IMR-90 (cell line): ENCODE measurements at regions not wholly inside any gene's neighbourhood (a gene's known extent, or its start where the extent isn't known, plus 50 kb on each side); places are given as distances from the start of the nearest gene placed in this dataset.

Experiments
- ATAC-seq: fragments of 200-7000 bp; cut with Tn5 transposase; 2 replicates; pipeline ENCODE4 v1.9.1; 2020; ENCODE audit warnings: low read depth, mild to moderate bottlenecking, moderate library complexity
- BruUV-seq: library from RNA; stranded (reverse); fragments of 400-500 nt; replicated peaks from 2 replicates; lab custom pipeline; 2021; lab: Mats Ljungman, UMichigan
- CTCF ChIA-PET: fragments of 300-600 bp; formaldehyde crosslinking; extraction: SDS; loops from one replicate; lab custom pipeline; 2021; ENCODE audit warnings: antibody characterized with exemption; lab: Yijun Ruan, JAX
- POLR2A ChIA-PET: fragments of 300-600 bp; sonication (Branson Sonifier 250); formaldehyde crosslinking; loops from one replicate; lab custom pipeline; 2022; ENCODE audit warnings: antibody characterized with exemption; ENCODE audit not compliant: unreplicated experiment; lab: Charles Lee
- DNase-seq: peaks from one replicate; pipeline ENCODE4 v3.0.0; 2013
- H2AFZ ChIP-seq: replicated peaks from 2 replicates; pipeline ENCODE3; 2013; ENCODE audit warnings: low read length, mild to moderate bottlenecking; ENCODE audit not compliant: poor library complexity
- H2AK5ac ChIP-seq: 2 replicates; pipeline ENCODE4 v1.6.1; 2013; ENCODE audit warnings: low read depth, low read length, inconsistent platforms
- H2AK9ac ChIP-seq: replicated peaks from 2 replicates; pipeline ENCODE3; 2013; ENCODE audit warnings: mild to moderate bottlenecking, low read depth, low read length, moderate library complexity; ENCODE audit not compliant: poor library complexity
- H2BK120ac ChIP-seq: 2 replicates; pipeline ENCODE4 v1.6.1; 2013; ENCODE audit warnings: low read depth, low read length, inconsistent platforms
- H2BK15ac ChIP-seq: 3 replicates; pipeline ENCODE4 v1.6.1; 2013; ENCODE audit warnings: low read depth, low read length, inconsistent platforms
- H2BK20ac ChIP-seq: 2 replicates; pipeline ENCODE4 v1.6.1; 2013; ENCODE audit warnings: low read depth, mild to moderate bottlenecking, inconsistent platforms, low read length, moderate library complexity
- H2BK5ac ChIP-seq: 2 replicates; pipeline ENCODE4 v1.6.1; 2013; ENCODE audit warnings: mild to moderate bottlenecking, low read depth, low read length, inconsistent platforms; ENCODE audit not compliant: poor library complexity, severe bottlenecking
- H3K14ac ChIP-seq: replicated peaks from 2 replicates; pipeline ENCODE4 v1.6.1; 2013; ENCODE audit warnings: low read depth, low read length, inconsistent platforms
- H3K18ac ChIP-seq: 2 replicates; pipeline ENCODE4 v1.6.1; 2013; ENCODE audit warnings: low read depth, low read length, control low read depth
- H3K23ac ChIP-seq: 2 replicates; pipeline ENCODE4 v1.6.1; 2013; ENCODE audit warnings: low read depth, low read length, inconsistent platforms
- H3K27ac ChIP-seq: 2 replicates; pipeline ENCODE4 v1.5.1; 2013; ENCODE audit warnings: mild to moderate bottlenecking, control low read depth, low read length; ENCODE audit not compliant: insufficient read depth
- H3K27me3 ChIP-seq: 2 replicates; pipeline ENCODE4 v1.6.1; 2013; ENCODE audit warnings: low read length; ENCODE audit not compliant: control insufficient read depth, insufficient read depth
- H3K36me3 ChIP-seq: 2 replicates; pipeline ENCODE4 v1.6.1; 2013; ENCODE audit warnings: low read length, mixed read lengths; ENCODE audit not compliant: control insufficient read depth, insufficient read depth
- H3K4ac ChIP-seq: 2 replicates; pipeline ENCODE4 v1.6.1; 2013; ENCODE audit warnings: low read depth, low read length, inconsistent platforms
- H3K4me1 ChIP-seq: 2 replicates; pipeline ENCODE4 v1.6.1; 2013; ENCODE audit warnings: low read length, mixed read lengths; ENCODE audit not compliant: control insufficient read depth, insufficient read depth
- H3K4me2 ChIP-seq: 2 replicates; pipeline ENCODE4 v1.6.1; 2013; ENCODE audit warnings: low read depth, mild to moderate bottlenecking, control low read depth, low read length, moderate library complexity
- H3K4me3 ChIP-seq: 2 replicates; pipeline ENCODE4 v1.5.1; 2013; ENCODE audit warnings: low read depth, mild to moderate bottlenecking, control low read depth, low read length, moderate library complexity; ENCODE audit not compliant: insufficient read depth
- H3K56ac ChIP-seq: 2 replicates; pipeline ENCODE4 v1.6.1; 2013; ENCODE audit warnings: low read length, inconsistent platforms; ENCODE audit not compliant: insufficient read depth; ENCODE audit errors: extremely low read depth
- H3K79me1 ChIP-seq, 2 experiments: 2 replicates each; pipeline ENCODE4 v1.6.1; 2013; ENCODE audit warnings: low read length in 2 of 2, inconsistent platforms in 1 of 2, low read depth in 1 of 2
- H3K9ac ChIP-seq: 2 replicates; pipeline ENCODE4 v1.6.1; 2013; ENCODE audit warnings: low read depth, low read length, control low read depth
- H3K9me1 ChIP-seq: 2 replicates; pipeline ENCODE4 v1.6.1; 2013; ENCODE audit warnings: low read length, inconsistent platforms; ENCODE audit not compliant: insufficient read depth
- H3K9me3 ChIP-seq: 2 replicates; pipeline ENCODE4 v1.6.1; 2013; ENCODE audit warnings: low read length; ENCODE audit not compliant: control insufficient read depth, insufficient read depth
- H4K20me1 ChIP-seq: 2 replicates; pipeline ENCODE4 v1.6.1; 2013; ENCODE audit warnings: low read length, inconsistent platforms; ENCODE audit not compliant: insufficient read depth
- H4K5ac ChIP-seq: 2 replicates; pipeline ENCODE4 v1.6.1; 2013; ENCODE audit warnings: mild to moderate bottlenecking, low read depth, low read length, control low read depth
- H4K8ac ChIP-seq, 2 experiments: 2 replicates each; pipeline ENCODE4 v1.6.1; 2013; ENCODE audit warnings: low read depth in 2 of 2, low read length in 2 of 2, control low read depth in 1 of 2, inconsistent platforms in 1 of 2
- H4K91ac ChIP-seq: 2 replicates; pipeline ENCODE4 v1.6.1; 2013; ENCODE audit warnings: low read depth, low read length, inconsistent platforms; ENCODE audit not compliant: insufficient read depth
- BHLHE40 ChIP-seq: fragments of 150-350 bp; IDR thresholded peaks from 2 replicates; pipeline ENCODE4 v1.6.1; 2016; ENCODE audit warnings: mild to moderate bottlenecking, low read depth, low read length
- CEBPB ChIP-seq: IDR thresholded peaks from 2 replicates; pipeline ENCODE4 v1.6.1; 2012; ENCODE audit warnings: low read depth, low read length, improper control_type of control experiment
- CHD1 ChIP-seq: IDR thresholded peaks from 2 replicates; pipeline ENCODE4 v1.6.1; 2012; ENCODE audit warnings: low read depth, low read length, improper control_type of control experiment
- CTCF ChIP-seq: conservative IDR thresholded peaks from 2 replicates; pipeline ENCODE4 v1.5.1; 2012; ENCODE audit warnings: mild to moderate bottlenecking, low read depth, low read length, improper control_type of control experiment
- ELK1 ChIP-seq: fragments of 150-350 bp; IDR thresholded peaks from 2 replicates; pipeline ENCODE4 v1.6.1; 2016; ENCODE audit warnings: low read depth, mild to moderate bottlenecking, low read length, moderate library complexity, borderline replicate concordance
- FOS ChIP-seq: fragments of 150-350 bp; IDR thresholded peaks from 2 replicates; pipeline ENCODE4 v1.6.1; 2016; ENCODE audit warnings: low read depth, low read length
- MAFK ChIP-seq: IDR thresholded peaks from 2 replicates; pipeline ENCODE4 v1.6.1; 2012; ENCODE audit warnings: low read depth, low read length, improper control_type of control experiment
- MAZ ChIP-seq: IDR thresholded peaks from 2 replicates; pipeline ENCODE4 v1.6.1; 2012; ENCODE audit warnings: low read depth, mild to moderate bottlenecking, low read length, improper control_type of control experiment, moderate library complexity, borderline replicate concordance
- MXI1 ChIP-seq: IDR thresholded peaks from 2 replicates; pipeline ENCODE4 v1.6.1; 2012; ENCODE audit warnings: low read depth, mild to moderate bottlenecking, low read length, moderate library complexity, borderline replicate concordance
- NFE2L2 ChIP-seq: fragments of 150-350 bp; IDR thresholded peaks from 2 replicates; pipeline ENCODE4 v1.6.1; 2016; ENCODE audit warnings: low read depth, mild to moderate bottlenecking, low read length
- POLR2A ChIP-seq: IDR thresholded peaks from 2 replicates; pipeline ENCODE4 v1.6.1; 2012; ENCODE audit warnings: mild to moderate bottlenecking, low read depth, low read length
- RAD21 ChIP-seq: IDR thresholded peaks from 2 replicates; pipeline ENCODE4 v1.6.1; 2012; ENCODE audit warnings: low read length, improper control_type of control experiment
- RCOR1 ChIP-seq: IDR thresholded peaks from 2 replicates; pipeline ENCODE4 v1.6.1; 2012; ENCODE audit warnings: mild to moderate bottlenecking, low read length, improper control_type of control experiment; ENCODE audit not compliant: insufficient replicate concordance
- RFX5 ChIP-seq: IDR thresholded peaks from 2 replicates; pipeline ENCODE4 v1.8.0; 2012; ENCODE audit warnings: low read depth, mild to moderate bottlenecking, low read length, moderate library complexity
- SMC3 ChIP-seq: fragments of 150-350 bp; IDR thresholded peaks from 2 replicates; pipeline ENCODE4 v1.6.1; 2016; ENCODE audit warnings: low read depth, mild to moderate bottlenecking, antibody characterized with exemption, low read length, moderate library complexity
- USF2 ChIP-seq: fragments of 150-350 bp; IDR thresholded peaks from 2 replicates; pipeline ENCODE4 v1.6.1; 2017; ENCODE audit warnings: mild to moderate bottlenecking, antibody characterized with exemption, low read length, low read depth
- WGBS, 2 experiments: methylation state at CpG; one replicate each; pipeline versions ENCODE4 v1.1.5 to v1.1.7; 2013; ENCODE audit warnings: missing lambda C conversion rate in 2 of 2; ENCODE audit not compliant: insufficient read length in 1 of 2; ENCODE audit errors: extremely low coverage in 2 of 2; 5-methylcytosine and 5-hydroxymethylcytosine counted together
- dilution Hi-C: fragments of 300-500 bp; cut with HindIII; formaldehyde crosslinking; loops from one replicate; pipeline ENCODE4 v1.14.3; 2018; ENCODE audit warnings: low sequenced_read_pairs; ENCODE audit not compliant: unreplicated experiment
- in situ Hi-C: fragments of 300-500 bp; cut with MboI; formaldehyde crosslinking; loops from 3 replicates; pipeline ENCODE4 v1.14.3; 2019; ENCODE audit warnings: low sequenced_read_pairs, inconsistent platforms, mixed read lengths
- intact Hi-C: fragments of 100-400 bp; cut with micrococcal nuclease; formaldehyde crosslinking; loops from 2 replicates; pipeline ENCODE4 v1.10.0; 2022

- Histone ChIP-seq H3K4ac (no peak overlapping the region), H2AK5ac (no peak overlapping the region), H2AK9ac (no peak overlapping the region), H3K14ac (no peak overlapping the region), H3K9me1 (no peaks in the 10 kb centered on the region), H3K4me1 (no peaks in the 10 kb centered on the region), H2BK20ac (no peak overlapping the region), H2BK120ac (no peak overlapping the region), H4K20me1 (0 out of 2 replicates have a peak, but pooled peaks cover 3% of the 10 kb centered on the region), H3K56ac (no peak overlapping the region), H3K27me3 (peaks cover 52% of the 10 kb centered on the region), H3K18ac (no peak overlapping the region), H3K36me3 (no peaks in the 10 kb centered on the region), H2AFZ (no peak overlapping the region), H3K27ac (no peak overlapping the region), H4K91ac (no peak overlapping the region), H3K9me3 (peaks cover 3% of the 10 kb centered on the region), H2BK5ac (no peak overlapping the region), H3K9ac (no peak overlapping the region), H3K4me3 (no peak overlapping the region), H3K23ac (no peak overlapping the region), H4K8ac (no peak overlapping the region), H4K5ac (no peak overlapping the region), H2BK15ac (no peak overlapping the region), H3K4me2 (no peak overlapping the region), H3K79me1 (no peaks in the 10 kb centered on the region)
- ChIA-PET POLR2A (no interaction called here), CTCF (no interaction called here)
- BruUV-seq, result no TSS peak
- WGBS, 2 experiments, result no CpG with 5 or more reads among the region's 1 CpG
- in situ Hi-C loops, result no loop called here
- ATAC-seq (no peak), DNase-seq (no peak)
- TF ChIP-seq MAFK (no peak), MAZ (no peak), USF2 (no peak), CEBPB (no peak), CHD1 (no peak), POLR2A (no peak), ELK1 (no peak), NFE2L2 (no peak), SMC3 (no peak), RFX5 (no peak), MXI1 (no peak), CTCF (no peak), BHLHE40 (no peak), RCOR1 (no peak), RAD21 (no peak), FOS (no peak)
- intact Hi-C loops, result no loop called here
- dilution Hi-C loops, result no loop called here
These were observed 77.7 kb upstream of the ZBTB40 start for GRCh38 chr1:22374001-22374400.
